Activated CD4-positive, alpha-beta T cell treated with anti-CD3 and anti-CD28 coated beads, Interleukin-2, amount 50 U/mL, for 1 hour (primary cell): ENCODE measurements at regions not wholly inside any gene's neighbourhood (a gene's known extent, or its start where the extent isn't known, plus 50 kb on each side); places are given as distances from the start of the nearest gene placed in this dataset.

Experiments used
- DNase-seq: peaks from one replicate; pipeline ENCODE4 v3.0.0-alpha.2; 2020

- DNase-seq = no peak
Observed at GRCh38 chr16:86429663-86430062, 80.7 kb upstream of the FOXF1 start.

- no peak for DNase-seq
Observed at GRCh38 chr16:86430814-86431213, 79.5 kb upstream of the FOXF1 start.

- no peak for DNase-seq
Observed at GRCh38 chr16:86431540-86431939, 78.8 kb upstream of the FOXF1 start.

- no peak for DNase-seq
Observed at GRCh38 chr16:86432048-86432447, 78.3 kb upstream of the FOXF1 start.

- DNase-seq = no peak
Observed at GRCh38 chr16:86432691-86433090, 77.6 kb upstream of the FOXF1 start.

- no peak for DNase-seq
Observed at GRCh38 chr16:86436466-86437185, 73.7 kb upstream of the FOXF1 start.

GRCh38 chr16:86437348-86437747 is 73.0 kb upstream of the FOXF1 start:
- no peak for DNase-seq

GRCh38 chr16:86442703-86443102 is 67.6 kb upstream of the FOXF1 start:
- no peak for DNase-seq

GRCh38 chr16:86443508-86444147 is 66.7 kb upstream of the FOXF1 start:
- no peak for DNase-seq

GRCh38 chr16:86444261-86444660 is 66.1 kb upstream of the FOXF1 start:
- DNase-seq = no peak

GRCh38 chr16:86444661-86445060 is 65.7 kb upstream of the FOXF1 start:
- no peak for DNase-seq

GRCh38 chr16:86446279-86446678 is 64.0 kb upstream of the FOXF1 start:
- no peak for DNase-seq

GRCh38 chr16:86447228-86447627 is 63.1 kb upstream of the FOXF1 start:
- DNase-seq = no peak

GRCh38 chr16:86448306-86448890 is 61.9 kb upstream of the FOXF1 start:
- no peak for DNase-seq

GRCh38 chr16:86449446-86450095 is 60.8 kb upstream of the FOXF1 start:
- DNase-seq = no peak

GRCh38 chr16:86450691-86451090 is 59.6 kb upstream of the FOXF1 start:
- no peak for DNase-seq

- DNase-seq = no peak
Observed at GRCh38 chr16:86452451-86452850, 57.9 kb upstream of the FOXF1 start.

- DNase-seq = no peak
Observed at GRCh38 chr16:86455116-86455515, 55.2 kb upstream of the FOXF1 start.

- no peak for DNase-seq
Observed at GRCh38 chr16:86455640-86456039, 54.7 kb upstream of the FOXF1 start.

GRCh38 chr16:86457501-86458148 is 52.7 kb upstream of the FOXF1 start:
- no peak for DNase-seq

- DNase-seq = no peak
Observed at GRCh38 chr16:86458149-86458777, 52.1 kb upstream of the FOXF1 start.

- no peak for DNase-seq
Observed at GRCh38 chr16:86459266-86459665, 51.1 kb upstream of the FOXF1 start.
